Fibroblast of gingiva (primary cell): ENCODE measurements at regions not wholly inside any gene's neighbourhood (a gene's known extent, or its start where the extent isn't known, plus 50 kb on each side); places are given as distances from the start of the nearest gene placed in this dataset.

Experiments
- DNase-seq: peaks from one replicate; pipeline ENCODE4 v3.0.0-alpha.2; 2011; ENCODE audit warnings: low read depth

GRCh38 chr12:13841358-13841757 is 140.0 kb downstream of the GRIN2B start:
- DNase-seq: no peak

- no peak for DNase-seq
These were observed 141.8 kb downstream of the GRIN2B start for GRCh38 chr12:13839365-13840336.

- no peak for DNase-seq
These were observed 145.3 kb downstream of the GRIN2B start for GRCh38 chr12:13836099-13836498.

- DNase-seq: no peak
These were observed 145.8 kb downstream of the GRIN2B start for GRCh38 chr12:13835652-13836051.

GRCh38 chr12:13834241-13834640 is 147.2 kb downstream of the GRIN2B start:
- no peak for DNase-seq

- no peak for DNase-seq
These were observed 164.3 kb downstream of the GRIN2B start for GRCh38 chr12:13817131-13817530.

- no peak for DNase-seq
These were observed 165.0 kb downstream of the GRIN2B start for GRCh38 chr12:13816394-13816793.

GRCh38 chr12:13812168-13812567 is 169.2 kb downstream of the GRIN2B start:
- DNase-seq: no peak

GRCh38 chr12:13811061-13811460 is 170.3 kb downstream of the GRIN2B start:
- no peak for DNase-seq

GRCh38 chr12:13805041-13805440 is 176.4 kb downstream of the GRIN2B start:
- DNase-seq: no peak

- DNase-seq: no peak
These were observed 179.9 kb downstream of the GRIN2B start for GRCh38 chr12:13801543-13801942.

- no peak for DNase-seq
These were observed 181.8 kb downstream of the GRIN2B start for GRCh38 chr12:13799574-13799973.

GRCh38 chr12:13798162-13798561 is 183.2 kb downstream of the GRIN2B start:
- DNase-seq: no peak

- no peak for DNase-seq
These were observed 186.7 kb downstream of the GRIN2B start for GRCh38 chr12:13794706-13795105.

GRCh38 chr12:13790317-13790716 is 191.1 kb downstream of the GRIN2B start:
- no peak for DNase-seq

GRCh38 chr12:13788626-13789025 is 192.8 kb downstream of the GRIN2B start:
- DNase-seq: no peak

- no peak for DNase-seq
These were observed 194.8 kb downstream of the GRIN2B start for GRCh38 chr12:13786646-13787045.

- no peak for DNase-seq
These were observed 196.9 kb downstream of the GRIN2B start for GRCh38 chr12:13784504-13784903.

GRCh38 chr12:13780453-13780852 is 200.9 kb downstream of the GRIN2B start:
- DNase-seq: no peak

GRCh38 chr12:13777374-13777773 is 204.0 kb downstream of the GRIN2B start:
- DNase-seq: no peak

GRCh38 chr12:13772264-13772663 is 209.1 kb downstream of the GRIN2B start:
- DNase-seq: no peak

GRCh38 chr12:13770576-13770975 is 210.8 kb downstream of the GRIN2B start:
- DNase-seq: no peak

GRCh38 chr12:13769966-13770365 is 211.4 kb downstream of the GRIN2B start:
- DNase-seq: no peak

- DNase-seq: no peak
These were observed 212.1 kb downstream of the GRIN2B start for GRCh38 chr12:13769273-13769672.
